ENCODE measurements at regions not wholly inside any gene's neighbourhood (a gene's known extent, or its start where the extent isn't known, plus 50 kb on each side); places are given as distances from the start of the nearest gene placed in this dataset.

DNA sequence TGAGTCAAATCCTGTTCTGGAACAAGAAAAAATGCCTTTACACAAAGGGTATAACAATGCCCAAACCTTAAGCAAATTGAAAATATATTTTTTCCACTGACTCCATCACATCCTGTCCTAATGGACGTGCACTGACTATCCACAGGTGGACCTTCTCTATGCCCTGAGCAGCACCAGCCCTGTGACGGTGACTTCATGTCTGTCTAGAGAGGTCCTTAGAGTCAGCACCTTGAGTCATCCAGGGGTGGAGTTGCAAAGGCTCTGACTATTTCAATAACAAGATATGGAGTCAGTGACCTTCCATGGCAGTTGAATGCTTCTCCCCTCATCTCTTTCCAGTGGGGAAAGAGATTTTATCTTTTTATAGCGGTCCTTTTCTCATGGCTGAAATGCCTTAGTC is 78.0 kb downstream of the YIPF5 start:
- DNase-seq (ENCODE audit: low spot score) = no peak
- TF ChIP-seq, protein P1, sequence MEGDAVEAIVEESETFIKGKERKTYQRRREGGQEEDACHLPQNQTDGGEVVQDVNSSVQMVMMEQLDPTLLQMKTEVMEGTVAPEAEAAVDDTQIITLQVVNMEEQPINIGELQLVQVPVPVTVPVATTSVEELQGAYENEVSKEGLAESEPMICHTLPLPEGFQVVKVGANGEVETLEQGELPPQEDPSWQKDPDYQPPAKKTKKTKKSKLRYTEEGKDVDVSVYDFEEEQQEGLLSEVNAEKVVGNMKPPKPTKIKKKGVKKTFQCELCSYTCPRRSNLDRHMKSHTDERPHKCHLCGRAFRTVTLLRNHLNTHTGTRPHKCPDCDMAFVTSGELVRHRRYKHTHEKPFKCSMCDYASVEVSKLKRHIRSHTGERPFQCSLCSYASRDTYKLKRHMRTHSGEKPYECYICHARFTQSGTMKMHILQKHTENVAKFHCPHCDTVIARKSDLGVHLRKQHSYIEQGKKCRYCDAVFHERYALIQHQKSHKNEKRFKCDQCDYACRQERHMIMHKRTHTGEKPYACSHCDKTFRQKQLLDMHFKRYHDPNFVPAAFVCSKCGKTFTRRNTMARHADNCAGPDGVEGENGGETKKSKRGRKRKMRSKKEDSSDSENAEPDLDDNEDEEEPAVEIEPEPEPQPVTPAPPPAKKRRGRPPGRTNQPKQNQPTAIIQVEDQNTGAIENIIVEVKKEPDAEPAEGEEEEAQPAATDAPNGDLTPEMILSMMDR (IDR thresholded peaks at IDR 0.05; ENCODE audit: extremely low read depth, missing control alignments) = no peak

GRCh38 chr5:144093400-144093799 is 77.1 kb downstream of the YIPF5 start:
- no peak for DNase-seq (ENCODE audit: low spot score)
- TF ChIP-seq, protein P1 (IDR thresholded peaks at IDR 0.05; ENCODE audit: extremely low read depth, missing control alignments) = no peak

DNA sequence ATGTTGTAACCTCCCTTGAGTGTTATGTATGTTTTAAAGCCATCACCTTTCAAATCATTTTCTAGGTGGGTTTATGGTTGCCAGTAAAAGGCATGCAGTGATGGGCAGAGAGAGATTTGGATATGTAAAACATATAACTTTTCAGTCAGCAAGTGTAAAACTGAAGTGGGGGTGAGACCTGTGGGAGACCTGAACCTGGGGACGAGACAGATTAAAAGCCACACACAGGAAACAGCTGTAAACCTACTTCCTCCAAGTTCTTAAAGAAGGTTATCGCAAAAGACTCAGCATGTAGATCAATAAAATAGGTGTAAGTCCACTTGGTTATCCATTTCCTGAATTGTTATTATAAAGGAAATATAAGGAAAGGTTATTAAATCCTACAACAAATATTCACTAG is 76.6 kb downstream of the YIPF5 start:
- TF ChIP-seq, protein P1 (IDR thresholded peaks at IDR 0.05; ENCODE audit: extremely low read depth, missing control alignments) = no peak
- DNase-seq (ENCODE audit: low spot score) = no peak

GRCh38 chr5:144100702-144101101 is 69.8 kb downstream of the YIPF5 start:
- TF ChIP-seq, protein P1 (IDR thresholded peaks at IDR 0.05; ENCODE audit: extremely low read depth, missing control alignments) = no peak
- DNase-seq (ENCODE audit: low spot score) = no peak

DNA sequence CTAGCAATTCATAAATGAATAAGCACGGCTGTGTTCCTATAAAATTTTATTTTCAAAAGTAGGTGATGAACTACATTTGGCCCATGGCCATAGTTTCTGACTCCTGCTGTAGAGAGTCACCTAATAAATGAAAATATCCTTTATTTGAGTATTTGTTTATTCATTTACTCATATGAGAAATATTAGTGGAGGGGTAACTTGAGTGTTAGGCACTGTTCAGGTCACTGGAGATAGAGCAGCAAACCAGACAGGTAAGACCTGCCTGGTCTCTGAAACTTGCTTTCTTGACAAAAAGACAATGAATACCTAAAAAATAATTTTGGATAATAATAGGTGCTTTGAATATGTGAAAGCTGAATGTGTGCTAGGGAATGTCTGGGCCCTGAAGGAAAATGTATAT is 68.8 kb downstream of the YIPF5 start:
- TF ChIP-seq, protein P1 (IDR thresholded peaks at IDR 0.05; ENCODE audit: extremely low read depth, missing control alignments) = no peak
- DNase-seq (ENCODE audit: low spot score) = no peak

- DNase-seq (ENCODE audit: low spot score) = no peak
- TF ChIP-seq, protein P1 (IDR thresholded peaks at IDR 0.05; ENCODE audit: extremely low read depth, missing control alignments) = no peak
These were observed 68.1 kb downstream of the YIPF5 start for GRCh38 chr5:144102361-144102760.

DNA sequence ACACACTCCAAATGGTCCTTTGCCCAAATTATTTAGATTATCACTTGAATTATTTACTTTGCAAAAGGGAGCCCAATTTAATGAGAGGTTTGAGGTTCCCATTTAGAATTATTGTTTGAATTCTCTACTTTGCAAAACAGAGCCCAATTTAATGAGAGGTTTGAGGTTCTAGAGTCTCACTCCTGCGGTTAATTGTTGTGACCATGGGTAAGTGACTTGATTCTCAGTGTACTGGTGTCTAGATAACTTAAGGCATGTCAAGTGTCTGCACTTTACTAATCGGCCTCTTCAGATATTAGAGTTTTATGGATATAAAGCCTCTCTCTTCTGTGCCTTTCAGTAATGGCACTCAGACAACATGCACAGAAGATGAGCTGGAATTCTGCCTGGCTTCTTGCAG is 67.5 kb downstream of the YIPF5 start:
- DNase-seq (ENCODE audit: low spot score) = no peak

More for the DNA sequence above, 67.5 kb downstream of the YIPF5 start:
- TF ChIP-seq, protein P1 (IDR thresholded peaks at IDR 0.05; ENCODE audit: extremely low read depth, missing control alignments) = no peak

All from GM20000 (cell line).